K562 (cell line): ENCODE measurements at regions not wholly inside any gene's neighbourhood (a gene's known extent, or its start where the extent isn't known, plus 50 kb on each side); places are given as distances from the start of the nearest gene placed in this dataset.

Source experiments
- ATAC-seq: fragments of 200-7000 bp; cut with Tn5 transposase; 3 replicates; pipeline ENCODE4 v1.9.1; 2020; ENCODE audit warnings: moderate library complexity
- BruUV-seq: library from RNA; stranded (reverse); fragments of 400-500 nt; replicated peaks from 2 replicates; lab custom pipeline; 2021; lab: Mats Ljungman, UMichigan
- CTCF ChIA-PET: fragments of 300-600 bp; formaldehyde crosslinking; extraction: SDS; loops from one replicate; lab custom pipeline; 2021; ENCODE audit warnings: low intra/inter-chr PET ratio; lab: Yijun Ruan, JAX
- POLR2A ChIA-PET: fragments of 300-600, 350-650 bp; sonication (Branson Sonifier 250); formaldehyde crosslinking; extraction: SDS; loops from one replicate; lab custom pipeline; 2021; ENCODE audit warnings: antibody characterized with exemption, inconsistent platforms; lab: Yijun Ruan, JAX
- DNase-seq, 4 experiments: peaks; one replicate each; pipeline versions ENCODE4 v3.0.0 to v3.0.0-alpha.2; 2011 to 2018; ENCODE audit warnings: low spot score in 3 of 4, mixed read lengths in 3 of 4; ENCODE audit errors: extremely low read depth in 1 of 4
- FAIRE-seq: peaks from 2 replicates; lab custom pipeline; 2011; peaks lifted over from hg19 to GRCh38; lab: Jason Lieb, UNC
- H2AFZ ChIP-seq: 2 replicates; pipeline ENCODE4 v1.6.0; 2011; ENCODE audit warnings: low read depth, low read length, control low read depth, inconsistent platforms
- H3K27ac ChIP-seq: fragments of 200-600 bp; 3 replicates; pipeline ENCODE4 v1.8.0; 2011; ENCODE audit warnings: low read depth, mild to moderate bottlenecking, control low read depth, inconsistent platforms, low read length, moderate library complexity, mixed read lengths; ENCODE audit errors: extremely low read depth
- H3K27me3 ChIP-seq, 2 experiments: fragments of 300-600 bp in 1 of 2; 2 replicates in 1 of 2; 3 replicates in 1 of 2; pipeline versions ENCODE4 v1.6.0 to v1.8.0; 2011; ENCODE audit warnings: inconsistent platforms in 2 of 2, low read length in 2 of 2, mild to moderate bottlenecking in 1 of 2, mixed read lengths in 1 of 2, moderate library complexity in 1 of 2; ENCODE audit not compliant: control insufficient read depth in 2 of 2, insufficient read depth in 2 of 2
- H3K36me3 ChIP-seq: fragments of 300-600 bp; 3 replicates; pipeline ENCODE4 v1.8.0; 2011; ENCODE audit warnings: mild to moderate bottlenecking, low read length, inconsistent platforms; ENCODE audit not compliant: control insufficient read depth, insufficient read depth
- H3K4me1 ChIP-seq, 2 experiments: fragments of 200-600 bp in 1 of 2; replicated peaks in 1 of 2; 2 replicates in 1 of 2; 3 replicates in 1 of 2; pipeline versions ENCODE4 v1.5.1 to v1.8.0; 2011; ENCODE audit warnings: inconsistent platforms in 2 of 2, low read length in 2 of 2, mild to moderate bottlenecking in 1 of 2, mixed read lengths in 1 of 2, moderate library complexity in 1 of 2; ENCODE audit not compliant: control insufficient read depth in 2 of 2, insufficient read depth in 2 of 2
- H3K4me2 ChIP-seq: 2 replicates; pipeline ENCODE4 v1.6.1; 2011; ENCODE audit warnings: low read length, control low read depth, inconsistent platforms, mixed read lengths; ENCODE audit not compliant: insufficient read depth
- H3K4me3 ChIP-seq: fragments of 200-600 bp; sonication (generic), shearing (Covaris generic); 2 replicates; pipeline ENCODE4 v1.5.1; 2016; ENCODE audit warnings: control low read depth, inconsistent platforms
- H3K79me2 ChIP-seq: fragments of 200-600 bp; 3 replicates; pipeline ENCODE4 v1.8.0; 2011; ENCODE audit warnings: low read length, inconsistent platforms; ENCODE audit not compliant: control insufficient read depth, insufficient read depth
- H3K9ac ChIP-seq, 2 experiments: 2 replicates each; pipeline versions ENCODE4 v1.6.0 to v1.6.1; 2011; ENCODE audit warnings: low read depth in 2 of 2, low read length in 2 of 2, control low read depth in 1 of 2, inconsistent platforms in 1 of 2, mild to moderate bottlenecking in 1 of 2, mixed read lengths in 1 of 2; ENCODE audit not compliant: insufficient read depth in 1 of 2
- H3K9me1 ChIP-seq: one replicate; pipeline ENCODE4 v1.6.0; 2011; ENCODE audit warnings: inconsistent platforms, mild to moderate bottlenecking, low read length, moderate library complexity; ENCODE audit not compliant: control insufficient read depth, insufficient read depth
- H3K9me3 ChIP-seq: replicated peaks from 2 replicates; pipeline ENCODE4 v1.5.1; 2011; ENCODE audit warnings: low read depth, low read length, inconsistent platforms; ENCODE audit not compliant: control insufficient read depth, insufficient read depth
- H4K20me1 ChIP-seq: replicated peaks from 2 replicates; pipeline ENCODE4 v1.6.1; 2011; ENCODE audit warnings: low read length, inconsistent platforms, mixed read lengths; ENCODE audit not compliant: control insufficient read depth, insufficient read depth
- BRF1 ChIP-seq: IDR thresholded peaks from 3 replicates; pipeline ENCODE4 v1.6.1; 2011; ENCODE audit warnings: borderline replicate concordance, mild to moderate bottlenecking; ENCODE audit not compliant: insufficient read length; ENCODE audit errors: extremely low read depth
- CCNT2 ChIP-seq: IDR thresholded peaks from 2 replicates; pipeline ENCODE4 v1.6.1; 2011; ENCODE audit warnings: borderline replicate concordance, low read depth, mild to moderate bottlenecking, moderate library complexity, mixed read lengths, low read length; ENCODE audit not compliant: insufficient read length; ENCODE audit errors: extremely low read depth
- E2F3 ChIP-seq: fragments of 250-450 bp; sonication (Bioruptor Pico); IDR thresholded peaks from 2 replicates; pipeline ENCODE4 v1.4.0; 2020; ENCODE audit warnings: mild to moderate bottlenecking
- HDAC8 ChIP-seq: fragments of 450-650 bp; IDR thresholded peaks from 2 replicates; pipeline ENCODE4 v1.6.1; 2016; ENCODE audit warnings: mild to moderate bottlenecking, missing genetic modification characterization, moderate library complexity, missing compliant biosample characterization
- HES1 ChIP-seq: fragments of 450-650 bp; IDR thresholded peaks from 2 replicates; pipeline ENCODE4 v1.6.1; 2016; ENCODE audit warnings: low read depth, mild to moderate bottlenecking, moderate library complexity
- KLF13 ChIP-seq: fragments of 450-650 bp; IDR thresholded peaks from 2 replicates; pipeline ENCODE4 v1.6.1; 2016; ENCODE audit warnings: missing genetic modification characterization, low read depth, mild to moderate bottlenecking, missing compliant biosample characterization, moderate library complexity, borderline replicate concordance
- MYBL2 ChIP-seq, 2 experiments: fragments of 450-650 bp in 1 of 2; sonication (generic) in 1 of 2; formaldehyde crosslinking in 1 of 2; IDR thresholded peaks; 2 replicates each; pipeline versions ENCODE4 v1.6.1 to v1.8.1; 2017 to 2022; ENCODE audit warnings: borderline replicate concordance in 1 of 2, inconsistent platforms in 1 of 2, low read depth in 1 of 2, mild to moderate bottlenecking in 1 of 2, missing genetic modification reagents in 1 of 2, moderate library complexity in 1 of 2
- RBM22 ChIP-seq: fragments of 200-400 bp; formaldehyde crosslinking; IDR thresholded peaks from 2 replicates; pipeline ENCODE4 v1.6.1; 2018; ENCODE audit warnings: low read length, low read depth; ENCODE audit not compliant: poor library complexity, severe bottlenecking
- SAFB ChIP-seq: fragments of 200-400 bp; formaldehyde crosslinking; IDR thresholded peaks from 2 replicates; pipeline ENCODE4 v1.6.1; 2017; ENCODE audit warnings: low read depth, low read length, borderline replicate concordance
- SMARCA4 ChIP-seq: fragments of 450-650 bp; IDR thresholded peaks from 2 replicates; pipeline ENCODE4 v1.6.1; 2016
- STAT5B ChIP-seq: fragments of 250-450 bp; sonication (Bioruptor Pico); IDR thresholded peaks from 2 replicates; pipeline ENCODE4 v1.8.0; 2021; ENCODE audit warnings: mild to moderate bottlenecking, inconsistent platforms
- ZBTB17 ChIP-seq: fragments of 450-650 bp; formaldehyde crosslinking; IDR thresholded peaks from 2 replicates; pipeline ENCODE4 v1.4.0; 2020; ENCODE audit warnings: mild to moderate bottlenecking
- ZBTB2 ChIP-seq: fragments of 450-650 bp; IDR thresholded peaks from 2 replicates; pipeline ENCODE4 v1.6.1; 2016; ENCODE audit warnings: antibody characterized with exemption
- ZEB2 ChIP-seq: fragments of 450-650 bp; IDR thresholded peaks from 2 replicates; pipeline ENCODE4 v1.6.1; 2016
- ZNF316 ChIP-seq: fragments of 450-650 bp; IDR thresholded peaks from 2 replicates; pipeline ENCODE4 v1.6.1; 2016
- in situ Hi-C: fragments of 300-500 bp; cut with MboI; formaldehyde crosslinking; loops from 4 replicates; pipeline ENCODE4 v1.15.0; 2018; ENCODE audit warnings: inconsistent platforms, mixed read lengths
- intact Hi-C: fragments of 100-400 bp; cut with micrococcal nuclease; formaldehyde crosslinking; loops from 2 replicates; pipeline ENCODE4 v1.14.2; 2022

- no peak for TF ChIP-seq CCNT2
These were observed 329.1 kb upstream of the MAD2L1 start (continued) for GRCh38 chr4:120395746-120396145.

DNA sequence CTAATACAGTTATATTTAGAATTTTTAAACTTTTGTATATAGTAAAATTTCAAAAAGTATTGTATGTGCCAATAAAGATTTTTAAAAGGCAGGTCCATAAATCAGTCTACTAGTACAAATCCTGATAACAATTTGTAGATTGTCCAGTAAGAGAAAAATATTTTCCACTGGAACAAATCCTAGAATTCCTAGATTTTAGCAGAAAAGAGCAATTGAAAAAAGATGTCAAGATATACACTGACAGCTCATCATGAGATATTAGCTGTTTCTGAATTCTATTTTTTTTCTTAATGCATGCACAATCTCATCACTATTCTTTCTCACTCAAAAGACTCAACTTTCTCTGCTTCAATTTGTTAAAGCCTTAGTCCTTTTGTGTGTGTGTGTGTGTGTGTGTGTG, 289.2 kb upstream of the MAD2L1 start:
- H3K27ac ChIP-seq, result no peak overlapping the region
- no peak for TF ChIP-seq BRF1
- no peak for TF ChIP-seq ZBTB2
- no peak for TF ChIP-seq HES1
- no peak for TF ChIP-seq ZEB2
- no peak for TF ChIP-seq RBM22
- no peak for TF ChIP-seq HDAC8 (tag)
- no peak for TF ChIP-seq SAFB
- TF ChIP-seq ZNF316, result no peak
- no peak for TF ChIP-seq SMARCA4
- no peak for TF ChIP-seq STAT5B
- no peak for TF ChIP-seq E2F3 (CRISPR knock-in tag)
- no peak for TF ChIP-seq ZBTB17 (CRISPR knock-in tag)
- no peak for TF ChIP-seq MYBL2 (IDR thresholded peaks at IDR 0.05; ENCODE audit: low read depth)
- TF ChIP-seq MYBL2 (CRISPR knock-in tag; IDR thresholded peaks at IDR 0.05; ENCODE audit: borderline replicate concordance), result no peak
- no peak for TF ChIP-seq KLF13
- no peaks in the 10 kb centered on the region for H3K9me1 ChIP-seq
- ATAC-seq (no peak), FAIRE-seq (no peak), DNase-seq (no peak)
- no peak overlapping the region for H2AFZ ChIP-seq
- no peaks in the 10 kb centered on the region for H3K4me1 ChIP-seq
- ChIA-PET POLR2A (no interaction called here), CTCF (no interaction called here)
- H3K9me3 ChIP-seq, result no peaks in the 10 kb centered on the region; the same call in 1 of the 2 replicates
- H4K20me1 ChIP-seq, result no peaks in the 10 kb centered on the region
- no peak overlapping the region for H3K9ac ChIP-seq
- no peaks in the 10 kb centered on the region for H3K36me3 ChIP-seq
- no peaks in the 10 kb centered on the region for H3K79me2 ChIP-seq
- in situ Hi-C loops (no loop called here), intact Hi-C loops (no loop called here)
- no peak overlapping the region for H3K4me2 ChIP-seq
- no peak overlapping the region for H3K4me3 ChIP-seq
- BruUV-seq, result no TSS peak
- no peaks in the 10 kb centered on the region for H3K27me3 ChIP-seq
